ENCODE measurements at regions not wholly inside any gene's neighbourhood (a gene's known extent, or its start where the extent isn't known, plus 50 kb on each side); places are given as distances from the start of the nearest gene placed in this dataset.

GRCh38 chr13:37954191-37954590, 84.6 kb upstream of the TRPC4 start:
- POLR2A ChIA-PET = interaction anchor here (0.6 kb wide), 1 partner anchor 231 kb away, joined by 3 read pairs; no protein-coding TSS in a partner anchor
- CTCF ChIA-PET (ENCODE audit: unreplicated experiment) = no interaction called here
- no peak overlapping the region for H3K4me3 ChIP-seq (ENCODE audit: low read depth, low read length, poor library complexity, severe bottlenecking)
- no peaks in the 10 kb centered on the region for H4K20me1 ChIP-seq (ENCODE audit: insufficient read depth, low read length)
- no peaks in the 10 kb centered on the region for H3K4me1 ChIP-seq (ENCODE audit: insufficient read depth, low read length, poor library complexity, severe bottlenecking)
- intact Hi-C loops (cut with micrococcal nuclease; ENCODE audit: unreplicated experiment) = no loop called here
- H3K27ac ChIP-seq (ENCODE audit: low read depth, low read length, poor library complexity, severe bottlenecking) = no peak overlapping the region
- no peaks in the 10 kb centered on the region for H3K9me2 ChIP-seq (ENCODE audit: insufficient read depth, low read length)
- DNase-seq (ENCODE audit: low spot score) = no peak
- TF ChIP-seq CTCF (conservative IDR thresholded peaks at IDR 0.05; ENCODE audit: low read length) (no peak), EZH2phosphoT487 (IDR thresholded peaks at IDR 0.05; ENCODE audit: borderline replicate concordance, low read depth, low read length) (no peak)
- H3K4me2 ChIP-seq (ENCODE audit: low read length) = no peak overlapping the region
- BruUV-seq (replicated peaks) = no TSS peak
- no peaks in the 10 kb centered on the region for H3K36me3 ChIP-seq (ENCODE audit: insufficient read depth, low read length)
- no peaks in the 10 kb centered on the region for H3K79me2 ChIP-seq (ENCODE audit: insufficient read depth, low read depth, low read length)
- no peak overlapping the region for H2AFZ ChIP-seq (ENCODE audit: low read length)
- H3K9me3 ChIP-seq (ENCODE audit: low read length) = no peaks in the 10 kb centered on the region

- H3K4me1 ChIP-seq (ENCODE audit: insufficient read depth, low read length, poor library complexity, severe bottlenecking) = no peaks in the 10 kb centered on the region
- H3K9me3 ChIP-seq (ENCODE audit: low read length) = no peaks in the 10 kb centered on the region
- no peak overlapping the region for H3K27ac ChIP-seq (ENCODE audit: low read depth, low read length, poor library complexity, severe bottlenecking)
- TF ChIP-seq CTCF (conservative IDR thresholded peaks at IDR 0.05; ENCODE audit: low read length) (no peak), EZH2phosphoT487 (IDR thresholded peaks at IDR 0.05; ENCODE audit: borderline replicate concordance, low read depth, low read length) (no peak)
- BruUV-seq (replicated peaks) = no TSS peak
- H3K4me3 ChIP-seq (ENCODE audit: low read depth, low read length, poor library complexity, severe bottlenecking) = no peak overlapping the region
- no peaks in the 10 kb centered on the region for H3K36me3 ChIP-seq (ENCODE audit: insufficient read depth, low read length)
- no peak overlapping the region for H3K4me2 ChIP-seq (ENCODE audit: low read length)
- ChIA-PET POLR2A (no interaction called here), CTCF (ENCODE audit: unreplicated experiment) (no interaction called here)
- no peaks in the 10 kb centered on the region for H4K20me1 ChIP-seq (ENCODE audit: insufficient read depth, low read length)
- H2AFZ ChIP-seq (ENCODE audit: low read length) = no peak overlapping the region
- no peaks in the 10 kb centered on the region for H3K79me2 ChIP-seq (ENCODE audit: insufficient read depth, low read depth, low read length)
- intact Hi-C loops (cut with micrococcal nuclease; ENCODE audit: unreplicated experiment) = no loop called here
- no peaks in the 10 kb centered on the region for H3K9me2 ChIP-seq (ENCODE audit: insufficient read depth, low read length)
- no peak for DNase-seq (ENCODE audit: low spot score)
Measured at GRCh38 chr13:37953696-37954095, 84.1 kb upstream of the TRPC4 start.

GRCh38 chr13:37950016-37950415, 80.4 kb upstream of the TRPC4 start:
- no peaks in the 10 kb centered on the region for H4K20me1 ChIP-seq (ENCODE audit: insufficient read depth, low read length)

More at GRCh38 chr13:37950016-37950415, 80.4 kb upstream of the TRPC4 start:
- Histone ChIP-seq H2AFZ (ENCODE audit: low read length) (no peak overlapping the region), H3K4me2 (ENCODE audit: low read length) (no peak overlapping the region), H3K4me1 (ENCODE audit: insufficient read depth, low read length, poor library complexity, severe bottlenecking) (no peaks in the 10 kb centered on the region), H3K79me2 (ENCODE audit: insufficient read depth, low read depth, low read length) (no peaks in the 10 kb centered on the region), H3K4me3 (ENCODE audit: low read depth, low read length, poor library complexity, severe bottlenecking) (no peak overlapping the region), H3K9me2 (ENCODE audit: insufficient read depth, low read length) (no peaks in the 10 kb centered on the region), H3K9me3 (ENCODE audit: low read length) (no peaks in the 10 kb centered on the region), H3K36me3 (ENCODE audit: insufficient read depth, low read length) (no peaks in the 10 kb centered on the region), H3K27ac (ENCODE audit: low read depth, low read length, poor library complexity, severe bottlenecking) (no peak overlapping the region)
- ChIA-PET POLR2A (no interaction called here), CTCF (ENCODE audit: unreplicated experiment) (no interaction called here)
- BruUV-seq (replicated peaks) = no TSS peak
- DNase-seq (ENCODE audit: low spot score) = no peak
- TF ChIP-seq EZH2phosphoT487 (IDR thresholded peaks at IDR 0.05; ENCODE audit: borderline replicate concordance, low read depth, low read length) = no peak
- no peak for TF ChIP-seq CTCF (conservative IDR thresholded peaks at IDR 0.05; ENCODE audit: low read length)
- intact Hi-C loops (cut with micrococcal nuclease; ENCODE audit: unreplicated experiment) = no loop called here

All from OCI-LY7 (cell line).